Retinal pigment epithelial cell (primary cell): ENCODE measurements at regions not wholly inside any gene's neighbourhood (a gene's known extent, or its start where the extent isn't known, plus 50 kb on each side); places are given as distances from the start of the nearest gene placed in this dataset.

ENCODE experiments used
- DNase-seq: peaks from one replicate; pipeline ENCODE4 v3.0.0-alpha.2; 2010; ENCODE audit warnings: low read depth
- H3K4me3 ChIP-seq: 2 replicates; pipeline ENCODE4 v1.5.1; 2011; ENCODE audit warnings: mild to moderate bottlenecking, low read length, control low read depth, moderate library complexity
- TF ChIP-seq, protein P1 (sequence below): conservative IDR thresholded peaks from 2 replicates; pipeline ENCODE4 v1.5.1; 2011; ENCODE audit warnings: low read depth, low read length, control low read depth, inconsistent platforms

DNA sequence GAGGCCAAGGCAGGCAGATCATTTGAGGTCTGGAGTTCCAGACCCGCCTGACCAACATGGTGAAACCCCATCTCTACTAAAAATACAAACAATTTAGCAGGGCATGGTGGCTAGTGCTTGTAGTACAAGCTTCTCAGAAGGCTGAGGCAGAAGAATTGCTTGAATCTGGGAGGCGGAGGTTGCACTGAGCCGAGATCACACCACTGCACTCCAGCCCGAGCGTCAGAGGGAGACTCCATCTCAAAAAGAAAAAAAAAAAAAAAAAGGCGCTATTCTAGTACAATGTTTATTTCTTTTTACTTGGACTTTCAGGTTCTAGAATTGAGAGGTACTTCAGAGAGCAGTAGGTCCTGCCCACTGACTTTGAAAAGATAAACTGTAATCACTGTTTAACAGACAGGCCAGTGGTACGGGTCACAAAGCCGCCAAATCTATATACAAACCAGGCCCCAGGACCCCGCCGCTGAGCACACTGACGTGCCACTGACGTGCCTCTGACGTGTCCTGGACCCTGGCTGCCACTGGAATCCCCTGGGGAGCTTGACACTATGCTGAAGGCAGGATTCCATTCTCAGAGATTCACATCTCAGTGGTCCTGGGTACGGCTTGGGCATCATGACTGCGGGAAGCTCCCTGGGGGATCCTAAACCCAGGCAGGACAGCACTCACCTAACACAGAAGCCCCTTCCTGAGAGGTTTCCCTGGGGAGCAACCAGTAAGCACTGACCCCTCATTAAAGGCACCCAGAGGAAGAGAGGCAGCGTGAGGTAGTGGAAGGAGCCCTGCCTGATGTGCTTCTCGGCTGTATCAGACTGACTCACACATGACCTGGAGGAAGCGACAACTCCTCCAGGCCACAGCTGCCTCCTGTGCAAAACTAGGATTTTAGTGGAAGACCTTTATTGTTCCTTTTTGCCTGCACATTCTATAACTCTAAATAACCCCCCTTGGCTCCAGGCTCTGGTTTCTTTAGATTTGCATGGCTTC lies 197.8 kb upstream of the MEIS1 start:
- no peak overlapping the region for H3K4me3 ChIP-seq
- TF ChIP-seq, protein P1, sequence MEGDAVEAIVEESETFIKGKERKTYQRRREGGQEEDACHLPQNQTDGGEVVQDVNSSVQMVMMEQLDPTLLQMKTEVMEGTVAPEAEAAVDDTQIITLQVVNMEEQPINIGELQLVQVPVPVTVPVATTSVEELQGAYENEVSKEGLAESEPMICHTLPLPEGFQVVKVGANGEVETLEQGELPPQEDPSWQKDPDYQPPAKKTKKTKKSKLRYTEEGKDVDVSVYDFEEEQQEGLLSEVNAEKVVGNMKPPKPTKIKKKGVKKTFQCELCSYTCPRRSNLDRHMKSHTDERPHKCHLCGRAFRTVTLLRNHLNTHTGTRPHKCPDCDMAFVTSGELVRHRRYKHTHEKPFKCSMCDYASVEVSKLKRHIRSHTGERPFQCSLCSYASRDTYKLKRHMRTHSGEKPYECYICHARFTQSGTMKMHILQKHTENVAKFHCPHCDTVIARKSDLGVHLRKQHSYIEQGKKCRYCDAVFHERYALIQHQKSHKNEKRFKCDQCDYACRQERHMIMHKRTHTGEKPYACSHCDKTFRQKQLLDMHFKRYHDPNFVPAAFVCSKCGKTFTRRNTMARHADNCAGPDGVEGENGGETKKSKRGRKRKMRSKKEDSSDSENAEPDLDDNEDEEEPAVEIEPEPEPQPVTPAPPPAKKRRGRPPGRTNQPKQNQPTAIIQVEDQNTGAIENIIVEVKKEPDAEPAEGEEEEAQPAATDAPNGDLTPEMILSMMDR = no peak
- DNase-seq = no peak

DNA sequence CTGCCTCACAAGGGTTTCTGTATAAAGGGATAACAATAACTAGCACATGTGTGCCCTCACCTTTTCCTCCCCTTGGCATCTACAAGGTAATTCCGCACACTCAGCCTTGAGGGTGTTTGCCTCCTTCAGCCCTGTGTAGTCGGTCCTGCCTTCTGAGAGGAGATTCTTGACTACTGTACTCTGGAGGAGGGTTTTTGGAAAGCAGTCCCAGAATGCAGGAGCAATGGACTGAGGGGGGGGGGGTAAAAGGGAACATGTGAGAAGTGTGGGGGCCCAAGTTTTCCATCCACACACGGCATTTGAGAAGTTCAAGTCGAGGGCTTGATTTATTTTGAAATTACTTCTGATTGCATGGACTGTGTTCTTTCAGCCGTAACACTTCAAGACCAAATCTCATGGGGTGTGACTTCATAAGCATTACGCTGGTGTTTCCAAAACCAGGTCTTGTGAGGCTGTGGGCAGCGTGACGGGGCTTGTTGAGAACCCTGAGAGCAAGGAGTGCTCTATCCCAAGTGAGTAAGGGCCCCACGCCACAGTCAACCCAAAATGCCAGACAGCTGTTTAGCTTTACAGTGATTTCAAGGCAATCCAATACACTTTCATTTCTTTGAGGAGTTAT lies 198.7 kb upstream of the MEIS1 start:
- H3K4me3 ChIP-seq = no peak overlapping the region
- TF ChIP-seq, protein P1 = no peak

DNA sequence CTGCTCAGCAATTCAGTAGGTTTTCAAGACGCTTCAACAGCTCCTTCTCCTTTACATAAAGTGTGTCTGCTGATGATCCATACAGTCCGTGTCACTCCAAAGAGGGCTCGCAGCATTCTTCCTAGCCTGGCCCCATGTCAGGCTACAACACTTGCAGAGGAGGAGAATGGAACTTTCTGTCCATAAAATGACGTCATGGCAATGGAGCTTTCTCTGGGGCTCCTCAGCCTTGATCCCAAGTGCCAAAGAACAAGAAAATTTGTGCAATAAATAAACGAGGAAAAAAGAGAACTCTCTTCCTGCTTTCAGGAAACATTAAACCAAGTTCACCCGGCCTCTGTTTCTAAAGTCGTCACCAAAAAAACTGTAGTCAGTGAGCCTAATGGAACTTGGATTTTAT lies 199.5 kb upstream of the MEIS1 start:
- DNase-seq = no peak
- no peak overlapping the region for H3K4me3 ChIP-seq
- TF ChIP-seq, protein P1 = no peak

More for the DNA sequence above, 198.7 kb upstream of the MEIS1 start:
- DNase-seq = no peak

DNA sequence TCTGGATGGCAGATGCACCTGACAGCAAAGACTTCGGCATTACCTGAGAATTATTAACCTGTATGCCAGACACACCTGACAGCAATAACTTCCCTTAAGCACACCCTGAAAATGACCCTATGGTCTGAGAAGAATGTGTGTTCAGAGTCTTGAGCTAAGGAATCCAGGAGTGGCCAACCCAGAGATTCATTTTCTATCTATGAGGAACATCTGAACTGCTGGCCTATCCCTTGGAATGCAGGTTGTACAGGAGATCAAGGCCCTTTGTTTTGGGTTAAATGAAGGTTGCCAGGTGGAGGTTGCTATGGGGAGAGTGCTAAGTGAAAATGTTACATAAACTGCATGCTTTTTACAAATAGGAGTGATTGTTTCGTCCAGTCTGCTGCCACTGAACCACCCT lies 200.9 kb upstream of the MEIS1 start:
- no peak overlapping the region for H3K4me3 ChIP-seq
- no peak for DNase-seq
- TF ChIP-seq, protein P1 = no peak

DNA sequence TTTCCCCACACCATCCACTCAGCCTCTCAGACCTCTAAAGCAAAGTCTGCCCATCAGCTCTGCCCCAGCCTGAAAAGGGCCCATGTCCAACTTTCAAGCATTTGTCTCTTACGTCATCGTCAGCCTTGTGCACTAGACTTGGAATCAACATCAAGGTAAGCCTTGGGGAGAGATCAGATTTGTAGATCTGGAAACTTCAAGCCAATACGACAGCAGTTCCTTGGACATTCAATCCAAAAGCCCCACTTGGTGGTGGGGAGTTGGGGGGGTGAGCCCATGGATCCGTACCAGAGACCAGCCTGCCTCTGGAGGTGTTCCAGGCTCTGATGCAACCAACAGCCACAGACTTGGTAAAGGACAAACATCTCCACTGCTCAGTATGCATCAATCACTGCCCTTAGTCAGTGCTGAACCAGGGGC lies 206.8 kb upstream of the MEIS1 start:
- DNase-seq = no peak
- no peak overlapping the region for H3K4me3 ChIP-seq
- TF ChIP-seq, protein P1 = no peak

DNA sequence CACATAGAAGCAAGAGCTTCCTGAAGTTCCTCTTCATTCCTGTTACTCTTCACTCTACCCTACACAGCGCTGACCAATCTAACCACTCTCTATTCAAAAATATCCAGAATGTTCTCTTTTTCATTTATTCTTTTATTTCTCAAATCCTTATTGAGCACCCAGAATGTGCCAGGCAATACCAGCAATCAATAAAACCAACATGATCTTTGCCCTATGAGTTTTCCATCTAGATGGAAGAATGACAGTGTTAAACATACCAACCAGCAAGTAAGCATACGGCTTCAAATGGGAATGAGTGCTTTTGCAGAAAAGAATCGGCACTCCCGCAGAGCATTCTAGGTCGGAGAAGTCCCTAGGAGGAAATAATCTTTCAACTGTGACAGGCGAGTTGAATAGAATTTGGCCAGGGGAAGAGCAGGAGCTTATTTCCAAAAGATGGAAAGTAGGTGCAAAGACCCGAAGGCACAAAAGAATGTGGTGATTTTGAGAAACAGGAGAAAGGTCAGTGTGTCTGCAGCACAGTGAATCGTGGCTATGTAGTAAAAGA lies 217.8 kb upstream of the MEIS1 start:
- H3K4me3 ChIP-seq = no peak overlapping the region
- DNase-seq = no peak
- TF ChIP-seq, protein P1 = no peak
